Adipocyte (in vitro differentiated cells): ENCODE measurements at regions not wholly inside any gene's neighbourhood (a gene's known extent, or its start where the extent isn't known, plus 50 kb on each side); places are given as distances from the start of the nearest gene placed in this dataset.

ENCODE experiments used
- DNase-seq: peaks from one replicate; pipeline ENCODE4 v3.0.0-alpha.2; 2015; ENCODE audit warnings: low read depth
- H3K27me3 ChIP-seq: replicated peaks from 2 replicates; pipeline ENCODE4 v1.7.0; 2013; ENCODE audit warnings: mild to moderate bottlenecking, low read length, moderate library complexity; ENCODE audit not compliant: control insufficient read depth, insufficient read depth
- H3K36me3 ChIP-seq: 2 replicates; pipeline ENCODE4 v1.7.0; 2013; ENCODE audit warnings: low read length, mild to moderate bottlenecking, moderate library complexity; ENCODE audit not compliant: control insufficient read depth, insufficient read depth, severe bottlenecking
- H3K4me1 ChIP-seq: 2 replicates; pipeline ENCODE4 v1.7.0; 2013; ENCODE audit warnings: mild to moderate bottlenecking, low read length, moderate library complexity; ENCODE audit not compliant: control insufficient read depth, insufficient read depth
- H3K4me3 ChIP-seq: 2 replicates; pipeline ENCODE4 v1.7.0; 2013; ENCODE audit warnings: mild to moderate bottlenecking, low read length, moderate library complexity
- H3K9ac ChIP-seq: 2 replicates; pipeline ENCODE4 v1.7.0; 2013; ENCODE audit warnings: mild to moderate bottlenecking, low read length, moderate library complexity
- H3K9me3 ChIP-seq: 2 replicates; pipeline ENCODE4 v1.7.0; 2013; ENCODE audit warnings: mild to moderate bottlenecking, low read length, moderate library complexity; ENCODE audit not compliant: control insufficient read depth

- peak; percentile 83 for DNase-seq
- peaks cover 22% of the 10 kb centered on the region for H3K27me3 ChIP-seq
- no peak overlapping the region for H3K9ac ChIP-seq
- no peak overlapping the region for H3K4me3 ChIP-seq
- H3K4me1 ChIP-seq, result peaks cover 13% of the 10 kb centered on the region
- H3K36me3 ChIP-seq, result no peaks in the 10 kb centered on the region
- no peaks in the 10 kb centered on the region for H3K9me3 ChIP-seq
Observed at GRCh38 chr16:48054881-48055601, 100.8 kb downstream of the ABCC12 start.

GRCh38 chr16:48053418-48053745 lies 102.4 kb downstream of the ABCC12 start:
- no peaks in the 10 kb centered on the region for H3K9me3 ChIP-seq
- H3K4me3 ChIP-seq, result no peak overlapping the region
- peaks cover 13% of the 10 kb centered on the region for H3K4me1 ChIP-seq
- peak; percentile 80 for DNase-seq
- no peaks in the 10 kb centered on the region for H3K36me3 ChIP-seq
- no peak overlapping the region for H3K9ac ChIP-seq
- H3K27me3 ChIP-seq, result peaks cover 38% of the 10 kb centered on the region

- Histone ChIP-seq H3K4me1 (peaks cover 13% of the 10 kb centered on the region), H3K9ac (no peak overlapping the region), H3K27me3 (peaks cover 43% of the 10 kb centered on the region), H3K36me3 (no peaks in the 10 kb centered on the region), H3K4me3 (no peak overlapping the region), H3K9me3 (no peaks in the 10 kb centered on the region)
- no peak for DNase-seq
Observed at GRCh38 chr16:48052731-48053417, 102.9 kb downstream of the ABCC12 start.

GRCh38 chr16:48050871-48051270 lies 104.9 kb downstream of the ABCC12 start:
- DNase-seq, result no peak
- H3K27me3 ChIP-seq, result peaks cover 48% of the 10 kb centered on the region
- no peak overlapping the region for H3K4me3 ChIP-seq

GRCh38 chr16:48049847-48050246 lies 105.9 kb downstream of the ABCC12 start:
- Histone ChIP-seq H3K27me3 (peaks cover 48% of the 10 kb centered on the region), H3K4me1 (peaks cover 13% of the 10 kb centered on the region), H3K4me3 (no peak overlapping the region), H3K36me3 (no peaks in the 10 kb centered on the region), H3K9ac (no peak overlapping the region), H3K9me3 (no peaks in the 10 kb centered on the region)
- DNase-seq, result no peak

More at GRCh38 chr16:48050871-48051270, 104.9 kb downstream of the ABCC12 start:
- Histone ChIP-seq H3K4me1 (peaks cover 13% of the 10 kb centered on the region), H3K9ac (no peak overlapping the region), H3K9me3 (no peaks in the 10 kb centered on the region), H3K36me3 (no peaks in the 10 kb centered on the region)

- Histone ChIP-seq H3K4me1 (peaks cover 1% of the 10 kb centered on the region), H3K9ac (no peak overlapping the region), H3K36me3 (no peaks in the 10 kb centered on the region), H3K9me3 (no peaks in the 10 kb centered on the region), H3K27me3 (peaks cover 48% of the 10 kb centered on the region), H3K4me3 (no peak overlapping the region)
- no peak for DNase-seq
Observed at GRCh38 chr16:48047720-48048119, 108.1 kb downstream of the ABCC12 start.

GRCh38 chr16:48047241-48047640 lies 108.6 kb downstream of the ABCC12 start:
- DNase-seq, result no peak
- Histone ChIP-seq H3K9me3 (no peaks in the 10 kb centered on the region), H3K4me3 (no peak overlapping the region), H3K27me3 (peaks cover 53% of the 10 kb centered on the region), H3K4me1 (no peaks in the 10 kb centered on the region), H3K9ac (no peak overlapping the region), H3K36me3 (no peaks in the 10 kb centered on the region)

GRCh38 chr16:48044117-48044516 lies 111.7 kb downstream of the ABCC12 start:
- DNase-seq, result no peak
- Histone ChIP-seq H3K9me3 (no peaks in the 10 kb centered on the region), H3K4me3 (no peak overlapping the region), H3K36me3 (no peaks in the 10 kb centered on the region), H3K9ac (no peak overlapping the region), H3K27me3 (peaks cover 33% of the 10 kb centered on the region), H3K4me1 (no peaks in the 10 kb centered on the region)

- no peaks in the 10 kb centered on the region for H3K9me3 ChIP-seq
- no peak for DNase-seq
- no peak overlapping the region for H3K4me3 ChIP-seq
- H3K9ac ChIP-seq, result no peak overlapping the region
- H3K4me1 ChIP-seq, result no peaks in the 10 kb centered on the region
- peaks cover 16% of the 10 kb centered on the region for H3K27me3 ChIP-seq
- no peaks in the 10 kb centered on the region for H3K36me3 ChIP-seq
Observed at GRCh38 chr16:48041981-48042421, 113.8 kb downstream of the ABCC12 start.

GRCh38 chr16:48035142-48035541 lies 120.7 kb downstream of the ABCC12 start:
- Histone ChIP-seq H3K27me3 (peaks cover 11% of the 10 kb centered on the region), H3K9me3 (peaks cover 8% of the 10 kb centered on the region), H3K4me1 (no peaks in the 10 kb centered on the region), H3K36me3 (no peaks in the 10 kb centered on the region), H3K4me3 (no peak overlapping the region), H3K9ac (no peak overlapping the region)
- DNase-seq, result no peak

- no peak overlapping the region for H3K9ac ChIP-seq
- H3K4me3 ChIP-seq, result no peak overlapping the region
- H3K4me1 ChIP-seq, result no peaks in the 10 kb centered on the region
- no peak for DNase-seq
- peaks cover 8% of the 10 kb centered on the region for H3K9me3 ChIP-seq
- H3K36me3 ChIP-seq, result no peaks in the 10 kb centered on the region
- H3K27me3 ChIP-seq, result peaks cover 9% of the 10 kb centered on the region
Observed at GRCh38 chr16:48030926-48031325, 124.9 kb downstream of the ABCC12 start.
